22Rv1 (cell line): ENCODE measurements at regions not wholly inside any gene's neighbourhood (a gene's known extent, or its start where the extent isn't known, plus 50 kb on each side); places are given as distances from the start of the nearest gene placed in this dataset.

ENCODE experiments used
- CTCF ChIP-seq: fragments of 450-650 bp; IDR thresholded peaks from 2 replicates; pipeline ENCODE4 v1.5.1; 2017; ENCODE audit warnings: mild to moderate bottlenecking
- ZFX ChIP-seq: fragments of 450-650 bp; IDR thresholded peaks from 2 replicates; pipeline ENCODE4 v1.6.1; 2017; ENCODE audit warnings: antibody characterized with exemption, borderline replicate concordance

- no peak for TF ChIP-seq CTCF
- no peak for TF ChIP-seq ZFX
These were observed 384.3 kb downstream of the SEC16B start for GRCh38 chr1:177585302-177586220.
